Caco-2 (cell line): ENCODE measurements at regions not wholly inside any gene's neighbourhood (a gene's known extent, or its start where the extent isn't known, plus 50 kb on each side); places are given as distances from the start of the nearest gene placed in this dataset.

Experiments
- BruUV-seq: library from RNA; stranded (reverse); fragments of 400-500 nt; replicated peaks from 2 replicates; lab custom pipeline; 2021; lab: Mats Ljungman, UMichigan
- CTCF ChIA-PET: fragments of 300-600 bp; sonication (Branson Sonifier 250); formaldehyde crosslinking; loops from one replicate; lab custom pipeline; 2022; ENCODE audit warnings: antibody characterized with exemption; lab: Charles Lee
- POLR2A ChIA-PET: fragments of 300-600 bp; sonication (Branson Sonifier 250); formaldehyde crosslinking; loops from one replicate; lab custom pipeline; 2022; ENCODE audit warnings: antibody characterized with exemption; lab: Charles Lee
- DNase-seq, 2 experiments: peaks; one replicate each; pipeline versions ENCODE4 v3.0.0 to v3.0.0-alpha.2; 2020 to 2022
- H3K27me3 ChIP-seq: replicated peaks from 2 replicates; pipeline ENCODE4 v1.6.0; 2011; ENCODE audit warnings: low read length; ENCODE audit not compliant: control insufficient read depth, insufficient read depth
- H3K36me3 ChIP-seq: 2 replicates; pipeline ENCODE4 v1.5.1; 2011; ENCODE audit warnings: low read length; ENCODE audit not compliant: control insufficient read depth, insufficient read depth
- H3K4me1 ChIP-seq: fragments of 250-450 bp; sonication (Bioruptor Pico); 2 replicates; pipeline ENCODE4 v1.5.1; 2020; ENCODE audit warnings: mild to moderate bottlenecking
- H3K4me3 ChIP-seq: 2 replicates; pipeline ENCODE4 v1.5.1; 2011; ENCODE audit warnings: low read depth, mild to moderate bottlenecking, control low read depth, low read length
- H3K9me3 ChIP-seq: fragments of 250-450 bp; sonication (Bioruptor Pico); 2 replicates; pipeline ENCODE4 v1.5.1; 2020; ENCODE audit warnings: mild to moderate bottlenecking, moderate library complexity
- H3K27ac Mint-ChIP-seq: one replicate; pipeline ENCODE4 v1.8.0; 2022; ENCODE audit warnings: mixed read lengths; ENCODE audit not compliant: unreplicated experiment
- H3K27me3 Mint-ChIP-seq: one replicate; pipeline ENCODE4 v1.8.0; 2022; ENCODE audit warnings: mixed read lengths; ENCODE audit not compliant: insufficient read depth, unreplicated experiment
- H3K36me3 Mint-ChIP-seq: one replicate; pipeline ENCODE4 v1.8.0; 2022; ENCODE audit warnings: mild to moderate bottlenecking, mixed read lengths; ENCODE audit not compliant: insufficient read depth, unreplicated experiment
- H3K4me1 Mint-ChIP-seq: one replicate; pipeline ENCODE4 v1.8.0; 2022; ENCODE audit warnings: low read depth, mixed read lengths; ENCODE audit not compliant: unreplicated experiment
- H3K4me3 Mint-ChIP-seq: one replicate; pipeline ENCODE4 v1.8.0; 2022; ENCODE audit warnings: mild to moderate bottlenecking, moderate library complexity, mixed read lengths; ENCODE audit not compliant: unreplicated experiment
- H3K9me3 Mint-ChIP-seq: one replicate; pipeline ENCODE4 v1.8.0; 2022; ENCODE audit warnings: mixed read lengths; ENCODE audit not compliant: unreplicated experiment
- CTCF ChIP-seq, 2 experiments: fragments of 200-600 bp in 1 of 2; IDR thresholded peaks; 1 replicate in 1 of 2; 2 replicates in 1 of 2; pipeline versions ENCODE4 v1.5.1 to v1.8.0; 2011 to 2022; ENCODE audit warnings: antibody characterized with exemption in 1 of 2, control low read depth in 1 of 2, inconsistent platforms in 1 of 2, low read depth in 1 of 2, low read length in 1 of 2, mild to moderate bottlenecking in 1 of 2, moderate library complexity in 1 of 2; ENCODE audit not compliant: insufficient read depth in 1 of 2, severe bottlenecking in 1 of 2, unreplicated experiment in 1 of 2
- intact Hi-C: fragments of 100-400 bp; cut with micrococcal nuclease; formaldehyde crosslinking; loops from one replicate; pipeline ENCODE4 v1.10.0; 2022; ENCODE audit not compliant: unreplicated experiment

- POLR2A ChIA-PET = no interaction called here
- H3K27ac Mint-ChIP-seq = no peak overlapping the region
- no peak for TF ChIP-seq CTCF (IDR thresholded peaks at IDR 0.05; ENCODE audit: insufficient read depth in 1 of 2, low read depth in 1 of 2, low read length in 1 of 2, severe bottlenecking in 1 of 2, unreplicated experiment in 1 of 2)
Observed at GRCh38 chr11:11192541-11192940, 160.5 kb downstream of the CSNK2A3 start.

GRCh38 chr11:11189506-11189905, 163.5 kb downstream of the CSNK2A3 start:
- H3K4me3 ChIP-seq = no peak overlapping the region
- BruUV-seq = no TSS peak
- intact Hi-C loops = no loop called here
- H3K9me3 Mint-ChIP-seq = peaks cover 18% of the 10 kb centered on the region
- POLR2A ChIA-PET = no interaction called here
- H3K9me3 ChIP-seq = peaks cover 8% of the 10 kb centered on the region; the same call in 1 of the 2 replicates
- no peaks in the 10 kb centered on the region for H3K4me1 Mint-ChIP-seq
- H3K4me3 Mint-ChIP-seq = no peak overlapping the region
- H3K27me3 ChIP-seq = no peaks in the 10 kb centered on the region
- CTCF ChIA-PET = no interaction called here
- H3K27me3 Mint-ChIP-seq = peaks cover 23% of the 10 kb centered on the region
- H3K36me3 Mint-ChIP-seq = no peaks in the 10 kb centered on the region
- H3K27ac Mint-ChIP-seq = no peak overlapping the region
- no peaks in the 10 kb centered on the region for H3K4me1 ChIP-seq
- H3K36me3 ChIP-seq = no peaks in the 10 kb centered on the region
- no peak for TF ChIP-seq CTCF (IDR thresholded peaks at IDR 0.05; ENCODE audit: insufficient read depth in 1 of 2, low read depth in 1 of 2, low read length in 1 of 2, severe bottlenecking in 1 of 2, unreplicated experiment in 1 of 2)
- no peak for DNase-seq

More at GRCh38 chr11:11192541-11192940, 160.5 kb downstream of the CSNK2A3 start:
- Mint-ChIP-seq H3K27me3 (peaks cover 15% of the 10 kb centered on the region), H3K36me3 (no peaks in the 10 kb centered on the region), H3K4me1 (no peaks in the 10 kb centered on the region), H3K4me3 (no peak overlapping the region), H3K9me3 (peaks cover 18% of the 10 kb centered on the region)
- Histone ChIP-seq H3K36me3 (no peaks in the 10 kb centered on the region), H3K4me3 (no peak overlapping the region), H3K9me3 (peaks cover 8% of the 10 kb centered on the region; the same call in 1 of the 2 replicates), H3K27me3 (no peaks in the 10 kb centered on the region), H3K4me1 (no peaks in the 10 kb centered on the region)
- CTCF ChIA-PET = no interaction called here
- DNase-seq = no peak
- BruUV-seq = no TSS peak
- intact Hi-C loops = no loop called here

- Mint-ChIP-seq H3K27ac (no peak overlapping the region), H3K27me3 (peaks cover 23% of the 10 kb centered on the region), H3K9me3 (peaks cover 9% of the 10 kb centered on the region), H3K36me3 (no peaks in the 10 kb centered on the region), H3K4me3 (no peak overlapping the region), H3K4me1 (no peaks in the 10 kb centered on the region)
- peaks cover 2% of the 10 kb centered on the region; the same call in 1 of the 2 replicates for H3K9me3 ChIP-seq
- DNase-seq = no peak
- no TSS peak for BruUV-seq
- H3K27me3 ChIP-seq = no peaks in the 10 kb centered on the region; the same call in 1 of the 2 replicates
- ChIA-PET CTCF (no interaction called here), POLR2A (no interaction called here)
- no peaks in the 10 kb centered on the region for H3K36me3 ChIP-seq
- TF ChIP-seq CTCF (IDR thresholded peaks at IDR 0.05; ENCODE audit: insufficient read depth in 1 of 2, low read depth in 1 of 2, low read length in 1 of 2, severe bottlenecking in 1 of 2, unreplicated experiment in 1 of 2) = no peak
- no peaks in the 10 kb centered on the region for H3K4me1 ChIP-seq
- intact Hi-C loops = no loop called here
- no peak overlapping the region for H3K4me3 ChIP-seq
Observed at GRCh38 chr11:11186249-11186648, 166.8 kb downstream of the CSNK2A3 start.
